ENCODE measurements at regions not wholly inside any gene's neighbourhood (a gene's known extent, or its start where the extent isn't known, plus 50 kb on each side); places are given as distances from the start of the nearest gene placed in this dataset.

DNA sequence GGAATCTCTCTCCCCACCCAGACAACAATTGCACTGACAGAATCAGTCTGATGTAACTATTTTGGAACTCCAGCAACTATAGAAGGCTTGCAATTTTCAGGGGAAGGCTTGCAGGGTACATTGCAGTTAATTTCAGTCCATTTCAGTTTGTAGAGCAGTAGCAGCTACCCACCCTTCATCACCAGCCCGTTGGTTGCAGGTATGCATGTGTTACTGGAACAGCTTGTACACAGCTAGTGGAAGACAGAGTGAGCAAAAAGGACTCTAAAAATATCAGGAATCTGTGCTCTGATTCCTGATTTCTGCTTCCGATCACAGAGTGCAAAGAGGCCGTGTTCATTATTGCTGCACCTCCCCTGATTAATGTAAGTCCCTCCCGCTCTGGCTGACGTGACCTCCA lies 449.0 kb downstream of the NPHP4 start:
- CTCF ChIA-PET, result no interaction called here
- no peak for DNase-seq (ENCODE audit: extremely low spot score)
- POLR2A ChIA-PET, result no interaction called here
- TF ChIP-seq SP1 (IDR thresholded peaks at IDR 0.05) (no peak), SUZ12 (IDR thresholded peaks at IDR 0.05) (no peak), NFRKB (IDR thresholded peaks at IDR 0.05) (no peak), FOXM1 (IDR thresholded peaks at IDR 0.05; ENCODE audit: borderline replicate concordance) (no peak), HDGF (IDR thresholded peaks at IDR 0.05; ENCODE audit: borderline replicate concordance) (no peak)
- TF ChIP-seq, protein P1, sequence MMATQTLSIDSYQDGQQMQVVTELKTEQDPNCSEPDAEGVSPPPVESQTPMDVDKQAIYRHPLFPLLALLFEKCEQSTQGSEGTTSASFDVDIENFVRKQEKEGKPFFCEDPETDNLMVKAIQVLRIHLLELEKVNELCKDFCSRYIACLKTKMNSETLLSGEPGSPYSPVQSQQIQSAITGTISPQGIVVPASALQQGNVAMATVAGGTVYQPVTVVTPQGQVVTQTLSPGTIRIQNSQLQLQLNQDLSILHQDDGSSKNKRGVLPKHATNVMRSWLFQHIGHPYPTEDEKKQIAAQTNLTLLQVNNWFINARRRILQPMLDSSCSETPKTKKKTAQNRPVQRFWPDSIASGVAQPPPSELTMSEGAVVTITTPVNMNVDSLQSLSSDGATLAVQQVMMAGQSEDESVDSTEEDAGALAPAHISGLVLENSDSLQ (IDR thresholded peaks at IDR 0.05), result no peak

DNA sequence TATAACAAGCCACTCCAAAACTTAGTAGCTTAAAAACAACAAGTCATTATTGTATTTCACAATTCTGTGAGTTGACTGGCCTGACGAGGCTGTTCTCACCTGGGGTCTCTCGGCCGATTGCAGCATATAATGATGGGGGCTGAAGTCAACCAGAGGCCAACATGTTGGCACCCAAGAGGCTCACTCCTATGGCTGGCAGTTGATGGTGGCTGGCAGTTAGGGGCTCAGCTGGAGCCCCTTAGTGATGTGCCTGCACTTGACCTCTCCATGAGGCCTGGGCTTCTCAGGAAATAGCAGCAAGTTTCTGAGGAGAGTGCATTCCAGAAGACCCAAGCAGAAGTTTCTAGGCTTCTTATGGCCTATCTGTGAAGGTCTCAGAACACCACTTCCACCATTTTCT lies 459.4 kb downstream of the NPHP4 start:
- POLR2A ChIA-PET, result no interaction called here

DNA sequence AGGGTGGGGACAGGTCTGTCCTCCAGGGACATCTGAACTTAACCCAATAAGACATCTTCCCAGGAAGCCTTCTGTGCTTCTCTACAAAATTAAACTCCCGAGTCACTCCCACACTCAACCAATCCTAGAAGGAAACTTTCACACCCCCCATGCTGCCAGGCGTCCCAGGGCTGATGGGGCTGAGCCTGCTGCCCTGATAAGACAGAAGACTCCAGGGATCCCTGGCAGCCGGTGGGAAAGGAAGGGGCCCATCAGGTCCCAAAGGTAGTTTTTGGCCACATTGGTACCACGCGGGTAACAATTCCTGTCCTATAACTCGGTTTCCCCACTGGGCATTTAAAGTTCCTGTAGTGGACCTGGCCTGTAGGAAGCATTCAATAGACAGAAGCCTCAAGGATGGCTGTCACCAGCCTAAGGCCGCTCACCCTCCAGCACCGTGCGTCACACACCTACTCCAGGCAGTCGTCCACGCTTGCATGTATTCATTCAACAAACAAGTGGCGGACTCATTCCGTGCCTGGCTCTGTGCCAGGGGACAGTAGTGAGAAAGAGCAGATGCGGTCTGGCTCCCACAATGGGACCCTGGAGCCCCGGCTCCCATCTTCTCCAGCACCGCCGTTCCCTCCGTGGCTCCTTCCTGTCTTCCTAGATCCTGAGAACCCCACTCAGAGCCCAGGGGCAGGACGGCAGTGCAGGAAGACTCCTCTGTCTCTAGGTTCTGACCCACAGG lies 465.2 kb downstream of the NPHP4 start:
- TF ChIP-seq SUZ12 (IDR thresholded peaks at IDR 0.05) (no peak), SP1 (IDR thresholded peaks at IDR 0.05) (no peak), ARNT (IDR thresholded peaks at IDR 0.05) (no peak), ELF4 (IDR thresholded peaks at IDR 0.05) (no peak)
- no peak for DNase-seq (ENCODE audit: extremely low spot score)
- ChIA-PET POLR2A (no interaction called here), CTCF (no interaction called here)

More for the DNA sequence above, 459.4 kb downstream of the NPHP4 start:
- no peak for DNase-seq (ENCODE audit: extremely low spot score)
- CTCF ChIA-PET, result no interaction called here
- TF ChIP-seq L3MBTL2 (conservative IDR thresholded peaks at IDR 0.05) (no peak), LEF1 (IDR thresholded peaks at IDR 0.05; ENCODE audit: borderline replicate concordance) (no peak), FOXK2 (IDR thresholded peaks at IDR 0.05) (no peak), NFRKB (IDR thresholded peaks at IDR 0.05) (no peak), ELF4 (IDR thresholded peaks at IDR 0.05) (no peak), ZNF384 (IDR thresholded peaks at IDR 0.05) (no peak), FOXA1 (IDR thresholded peaks at IDR 0.05) (no peak), TARDBP (IDR thresholded peaks at IDR 0.05) (no peak), BHLHE40 (IDR thresholded peaks at IDR 0.05; ENCODE audit: borderline replicate concordance) (no peak), SP1 (IDR thresholded peaks at IDR 0.05) (no peak), SUZ12 (IDR thresholded peaks at IDR 0.05) (no peak), HDGF (IDR thresholded peaks at IDR 0.05; ENCODE audit: borderline replicate concordance) (no peak)

DNA sequence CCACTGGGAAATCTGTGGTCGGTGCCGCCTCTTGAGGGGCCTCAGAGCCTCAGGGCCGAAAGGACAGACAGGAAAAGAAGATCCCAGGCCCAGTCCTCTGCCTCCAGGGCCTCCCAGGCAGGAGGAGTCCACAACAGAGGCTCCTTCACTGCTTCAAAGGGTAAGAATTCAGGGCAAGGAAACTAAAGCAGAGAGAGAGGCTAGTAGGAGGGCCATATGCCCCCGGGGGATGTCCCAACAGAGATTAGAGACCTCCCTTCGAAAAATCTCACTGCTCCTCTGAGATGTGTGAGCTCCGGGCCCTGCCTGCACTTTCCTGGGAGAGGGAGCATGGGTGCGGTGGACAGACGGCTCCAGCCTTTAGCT lies 465.9 kb downstream of the NPHP4 start:
- TF ChIP-seq FOXK2 (IDR thresholded peaks at IDR 0.05) (no peak), NFRKB (IDR thresholded peaks at IDR 0.05) (no peak), TARDBP (IDR thresholded peaks at IDR 0.05) (no peak), HDGF (IDR thresholded peaks at IDR 0.05; ENCODE audit: borderline replicate concordance) (no peak), FOXA1 (IDR thresholded peaks at IDR 0.05) (no peak), LEF1 (IDR thresholded peaks at IDR 0.05; ENCODE audit: borderline replicate concordance) (no peak), BHLHE40 (IDR thresholded peaks at IDR 0.05; ENCODE audit: borderline replicate concordance) (no peak), SUZ12 (IDR thresholded peaks at IDR 0.05) (no peak), FOXM1 (IDR thresholded peaks at IDR 0.05; ENCODE audit: borderline replicate concordance) (no peak), ZNF384 (IDR thresholded peaks at IDR 0.05) (no peak), ARNT (IDR thresholded peaks at IDR 0.05) (no peak), ELF4 (IDR thresholded peaks at IDR 0.05) (no peak), CTBP1 (IDR thresholded peaks at IDR 0.05; ENCODE audit: borderline replicate concordance) (no peak), L3MBTL2 (conservative IDR thresholded peaks at IDR 0.05) (no peak), SP1 (IDR thresholded peaks at IDR 0.05) (no peak)
- TF ChIP-seq, protein P1 (IDR thresholded peaks at IDR 0.05), result no peak
- no peak for DNase-seq (ENCODE audit: extremely low spot score)
- ChIA-PET POLR2A (no interaction called here), CTCF (no interaction called here)

- POLR2A ChIA-PET, result no interaction called here
- no peak for DNase-seq (ENCODE audit: extremely low spot score)
- CTCF ChIA-PET, result no interaction called here
- TF ChIP-seq SP1 (IDR thresholded peaks at IDR 0.05) (no peak), FOXM1 (IDR thresholded peaks at IDR 0.05; ENCODE audit: borderline replicate concordance) (no peak), CTBP1 (IDR thresholded peaks at IDR 0.05; ENCODE audit: borderline replicate concordance) (no peak), SUZ12 (IDR thresholded peaks at IDR 0.05) (no peak), TARDBP (IDR thresholded peaks at IDR 0.05) (no peak), HDGF (IDR thresholded peaks at IDR 0.05; ENCODE audit: borderline replicate concordance) (no peak), BHLHE40 (IDR thresholded peaks at IDR 0.05; ENCODE audit: borderline replicate concordance) (no peak), FOXA1 (IDR thresholded peaks at IDR 0.05) (no peak), ARNT (IDR thresholded peaks at IDR 0.05) (no peak), ZNF384 (IDR thresholded peaks at IDR 0.05) (no peak), L3MBTL2 (conservative IDR thresholded peaks at IDR 0.05) (no peak), LEF1 (IDR thresholded peaks at IDR 0.05; ENCODE audit: borderline replicate concordance) (no peak)
- TF ChIP-seq, protein P1 (IDR thresholded peaks at IDR 0.05), result no peak
Measured at GRCh38 chr1:5525597-5526384, 466.4 kb downstream of the NPHP4 start.

- POLR2A ChIA-PET, result no interaction called here
- CTCF ChIA-PET, result no interaction called here
- DNase-seq (ENCODE audit: extremely low spot score), result no peak
- TF ChIP-seq ZNF384 (IDR thresholded peaks at IDR 0.05), result no peak
Measured at GRCh38 chr1:5522531-5523145, 469.6 kb downstream of the NPHP4 start.

All from HEK293T (cell line).